Colon (tissue), 2 donors: ENCODE measurements at regions not wholly inside any gene's neighbourhood (a gene's known extent, or its start where the extent isn't known, plus 50 kb on each side); places are given as distances from the start of the nearest gene placed in this dataset.
"Not testable (repeated sequence)": the region's sequence is repeated elsewhere in the genome, so short reads cannot be mapped to it uniquely, and the experiment has no call there.

Source experiments
- FAIRE-seq: peaks from 2 replicates; lab custom pipeline; 2012; peaks lifted over from hg19 to GRCh38; lab: Jason Lieb, UNC
- donor health status: control.
- donor health status: control.

GRCh38 chr1:104322131-104322530 lies 572.4 kb downstream of the AMY1C start:
- FAIRE-seq = no peak

DNA sequence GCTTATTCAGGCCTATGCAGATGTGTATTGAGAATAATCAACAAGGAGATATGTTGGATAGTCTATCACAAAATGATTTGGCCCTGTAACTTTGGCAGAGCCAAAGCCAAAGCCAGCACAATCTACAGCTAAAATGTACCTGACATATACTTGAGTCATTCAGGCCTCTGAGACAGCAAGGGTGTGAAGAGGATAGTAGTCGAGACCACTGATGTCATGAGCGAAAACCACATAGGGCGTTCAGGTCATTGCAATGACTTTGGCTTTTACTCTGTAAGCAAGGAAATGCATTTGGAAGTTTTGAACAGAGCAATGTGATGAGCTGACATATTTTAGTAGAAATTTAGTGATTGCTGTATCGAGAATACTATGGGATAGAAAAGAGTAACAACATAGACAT lies 579.6 kb downstream of the AMY1C start:
- no peak for FAIRE-seq

DNA sequence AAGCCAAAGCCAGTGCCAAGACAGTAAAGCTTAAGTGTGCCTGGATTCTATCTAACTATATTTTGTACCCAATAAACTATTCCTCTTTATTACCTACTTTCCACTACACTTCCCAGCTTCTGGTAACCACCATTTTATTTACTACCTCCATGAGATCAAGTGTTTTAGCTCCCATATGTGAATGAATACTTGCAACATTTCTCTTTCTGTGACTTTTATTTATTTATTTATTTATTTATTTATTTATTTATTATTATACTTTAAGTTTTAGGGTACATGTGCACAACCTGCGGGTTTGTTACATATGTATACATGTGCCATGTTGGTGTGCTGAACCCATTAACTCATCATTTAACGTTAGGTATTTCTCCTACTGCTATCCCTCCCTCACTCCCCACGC lies 582.1 kb downstream of the AMY1C start:
- no peak for FAIRE-seq

DNA sequence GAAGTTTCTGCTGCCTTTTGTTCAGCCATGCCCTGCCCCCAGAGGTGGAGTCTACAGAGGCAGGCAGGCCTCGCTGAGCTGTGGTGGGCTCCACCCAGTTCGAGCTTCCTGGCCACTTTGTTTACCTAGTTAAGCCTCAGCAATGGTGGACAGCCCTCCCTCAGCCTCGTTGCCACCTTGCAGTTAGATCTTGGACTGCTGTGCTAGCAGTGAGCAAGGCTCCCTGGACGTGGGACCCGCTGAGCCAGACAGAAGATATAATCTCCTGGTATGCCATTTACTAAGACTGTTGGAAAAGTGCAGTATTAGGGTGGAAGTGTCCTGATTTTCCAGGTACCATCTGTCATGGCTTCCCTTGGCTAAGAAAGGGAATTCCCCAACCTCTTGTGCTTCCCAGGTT lies 588.2 kb downstream of the AMY1C start:
- FAIRE-seq = not testable (repeated sequence)

GRCh38 chr1:104341944-104342343 lies 592.2 kb downstream of the AMY1C start:
- FAIRE-seq = no peak

DNA sequence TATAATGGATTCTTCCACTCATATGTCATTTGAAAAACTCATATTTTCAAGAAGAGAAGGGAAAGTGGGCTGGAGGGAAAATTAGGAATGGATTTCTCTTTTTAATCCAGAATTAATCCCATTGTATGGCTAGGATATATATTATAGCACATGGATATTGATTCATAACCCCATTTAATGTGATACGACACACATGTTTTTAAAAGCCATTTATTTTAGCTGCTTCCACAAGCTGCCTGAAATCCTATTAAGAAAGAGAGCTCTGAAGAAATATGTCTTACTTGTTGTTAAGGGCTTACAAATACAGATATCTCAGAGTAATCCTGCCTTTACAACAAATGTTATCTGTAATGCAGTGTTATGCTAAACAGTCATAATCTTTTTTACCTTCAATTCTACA lies 598.6 kb downstream of the AMY1C start:
- FAIRE-seq = no peak

GRCh38 chr1:104353580-104353979 lies 603.9 kb downstream of the AMY1C start:
- no peak for FAIRE-seq

DNA sequence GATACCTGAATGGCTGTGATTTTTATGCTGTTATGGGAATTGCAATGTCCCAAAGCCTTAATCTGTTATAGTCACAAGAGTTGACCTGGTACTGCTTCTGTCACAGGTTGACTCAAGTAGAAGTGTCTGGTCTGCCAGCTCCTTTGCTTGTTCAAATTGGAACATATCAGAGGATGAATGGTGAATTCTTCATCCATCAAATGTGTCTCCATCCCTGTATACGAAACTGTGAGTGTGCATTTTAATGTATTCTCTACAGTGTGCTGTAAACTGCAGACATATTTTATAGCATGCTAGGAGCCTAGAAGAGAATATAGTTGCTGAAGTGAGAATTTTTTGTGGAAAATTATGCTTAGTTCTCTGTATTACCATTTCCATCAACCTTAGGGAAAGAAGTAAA lies 608.4 kb downstream of the AMY1C start:
- no peak for FAIRE-seq

DNA sequence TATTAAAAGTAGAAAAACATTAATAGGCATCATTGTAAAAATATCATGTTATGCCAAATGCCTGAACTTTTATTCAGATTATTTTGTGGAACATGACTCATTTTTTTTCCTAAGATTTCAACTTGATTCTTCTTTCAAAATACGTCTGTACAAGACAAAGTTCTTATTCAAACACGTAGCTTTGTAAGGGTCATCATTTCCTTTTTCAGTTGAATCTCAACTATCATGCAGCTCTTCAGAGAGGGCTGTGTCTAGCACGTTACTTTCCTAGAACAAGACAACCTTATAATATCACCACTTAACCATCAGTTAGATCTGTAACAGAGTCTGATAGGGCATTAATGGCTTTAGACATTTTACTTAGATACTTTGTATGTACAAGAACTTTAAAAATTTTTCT lies 608.9 kb downstream of the AMY1C start:
- FAIRE-seq = no peak

DNA sequence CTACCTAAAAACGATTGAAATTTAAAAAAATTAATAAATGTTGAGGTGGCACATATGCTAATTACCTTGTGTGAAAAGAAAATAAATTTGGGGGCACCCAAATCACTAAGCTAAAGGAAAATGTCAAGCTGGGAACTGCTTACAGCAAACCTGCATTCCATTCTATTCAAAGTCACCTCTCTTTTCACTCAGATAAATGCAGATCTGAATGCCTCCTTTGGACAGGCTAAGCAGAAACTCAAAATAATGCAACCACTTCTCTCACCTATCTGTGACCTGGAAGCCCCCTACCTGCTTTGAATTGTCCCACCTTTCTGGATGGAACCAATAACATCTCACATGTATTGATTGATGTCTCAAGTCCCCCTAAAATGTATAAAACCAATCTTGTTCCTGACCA lies 628.7 kb downstream of the AMY1C start:
- no peak for FAIRE-seq

GRCh38 chr1:104380003-104380402 lies 630.3 kb downstream of the AMY1C start:
- FAIRE-seq = no peak

GRCh38 chr1:104387716-104388508 lies 638.2 kb downstream of the AMY1C start:
- no peak for FAIRE-seq

- no peak for FAIRE-seq
Observed at GRCh38 chr1:104392552-104392951, 642.9 kb downstream of the AMY1C start.

DNA sequence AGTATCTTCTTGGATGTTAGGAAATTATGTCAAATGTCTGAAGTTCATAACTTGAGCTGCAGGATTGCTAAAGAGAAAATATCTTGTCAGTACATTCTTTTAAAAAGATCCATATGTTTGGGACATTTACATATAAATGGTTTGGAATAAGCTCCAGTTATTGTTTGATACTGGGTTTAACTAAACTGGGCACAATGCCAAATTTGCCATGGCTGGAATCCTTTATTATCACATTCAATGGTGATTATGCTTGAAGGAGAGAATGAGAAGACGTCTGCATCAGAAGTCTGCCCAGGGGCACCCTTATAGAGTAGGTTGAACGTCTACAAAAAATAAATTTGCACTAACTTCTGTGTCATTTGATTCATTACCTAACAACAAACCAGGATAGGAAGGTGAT lies 652.5 kb downstream of the AMY1C start:
- FAIRE-seq = no peak

DNA sequence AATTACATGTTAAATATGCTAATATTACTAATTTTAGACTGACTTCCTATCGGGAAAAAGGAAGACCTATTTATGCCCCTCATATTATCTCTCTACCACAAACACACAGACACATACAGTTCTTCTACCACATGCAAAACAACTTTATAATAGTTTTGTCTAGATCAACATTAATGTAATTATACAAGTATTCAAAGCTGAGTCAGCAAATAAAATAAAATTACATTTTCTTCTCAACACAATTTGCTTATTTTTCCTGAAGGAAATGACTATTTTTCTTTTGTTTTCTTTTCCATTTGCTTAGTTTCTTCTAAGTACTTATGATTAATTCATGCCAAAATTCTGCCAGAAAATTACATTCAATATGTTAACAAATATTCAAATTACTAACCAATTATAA lies 654.2 kb downstream of the AMY1C start:
- no peak for FAIRE-seq

- no peak for FAIRE-seq
Observed at GRCh38 chr1:104406728-104407127, 657.0 kb downstream of the AMY1C start.

DNA sequence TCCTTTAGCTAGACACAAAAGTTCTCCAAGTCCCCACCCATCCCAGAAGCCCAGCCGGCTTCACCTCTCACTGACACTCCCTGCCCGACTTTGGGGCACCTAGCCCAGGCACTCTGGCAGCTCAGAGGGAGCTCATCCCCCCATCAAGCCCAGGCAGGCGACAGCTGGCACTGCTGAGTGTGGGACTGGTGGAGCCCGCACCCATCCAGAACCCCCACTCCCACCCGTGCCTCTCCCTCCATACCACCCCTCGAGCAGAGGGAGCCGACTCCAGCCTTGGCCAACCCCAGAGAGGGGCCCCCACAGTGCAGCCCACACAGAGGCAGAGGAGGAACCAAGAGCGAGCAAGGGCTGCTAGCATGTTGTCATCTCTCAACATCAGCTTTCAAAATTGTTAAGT lies 658.6 kb downstream of the AMY1C start:
- FAIRE-seq = no peak

GRCh38 chr1:104435255-104435654 lies 685.6 kb downstream of the AMY1C start:
- FAIRE-seq = no peak

- no peak for FAIRE-seq
Observed at GRCh38 chr1:104440011-104440410, 690.3 kb downstream of the AMY1C start.

DNA sequence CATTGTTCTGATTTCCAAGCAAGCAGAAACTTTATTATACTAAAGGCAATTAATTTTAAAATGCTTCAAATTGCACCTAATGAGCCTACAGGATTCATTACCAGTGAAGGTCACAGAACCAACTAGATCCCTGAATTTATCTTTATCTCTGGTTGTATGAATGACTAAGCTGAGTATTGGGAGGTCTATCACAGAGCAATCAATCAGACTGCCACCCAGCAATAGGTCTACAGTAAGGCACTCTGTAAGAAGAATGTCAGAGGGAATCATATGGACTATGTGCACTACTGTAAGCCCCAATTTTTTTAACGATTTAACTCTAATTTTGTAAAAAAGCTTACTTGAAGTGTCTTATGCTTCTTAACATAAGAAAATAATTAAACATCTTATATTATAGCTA lies 707.0 kb downstream of the AMY1C start:
- no peak for FAIRE-seq

DNA sequence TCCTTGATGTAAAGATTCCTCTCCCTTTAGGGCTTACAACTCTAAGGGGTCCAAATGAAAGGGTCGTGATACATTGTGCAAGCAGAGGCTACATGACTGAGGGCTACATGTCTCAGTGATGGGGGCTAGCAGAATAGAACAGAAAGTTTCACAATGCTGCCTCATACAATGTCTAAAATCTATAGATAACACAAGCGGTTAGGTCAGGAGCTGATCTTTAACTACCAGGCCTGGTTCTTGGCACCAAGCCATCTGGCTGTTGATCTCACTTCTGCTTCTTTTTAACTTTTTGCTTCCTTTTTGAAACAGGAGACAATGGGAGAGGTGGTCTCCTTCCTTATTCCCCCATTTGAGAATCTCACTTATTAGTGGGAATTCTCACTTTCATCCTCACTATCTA lies 710.2 kb downstream of the AMY1C start:
- no peak for FAIRE-seq

DNA sequence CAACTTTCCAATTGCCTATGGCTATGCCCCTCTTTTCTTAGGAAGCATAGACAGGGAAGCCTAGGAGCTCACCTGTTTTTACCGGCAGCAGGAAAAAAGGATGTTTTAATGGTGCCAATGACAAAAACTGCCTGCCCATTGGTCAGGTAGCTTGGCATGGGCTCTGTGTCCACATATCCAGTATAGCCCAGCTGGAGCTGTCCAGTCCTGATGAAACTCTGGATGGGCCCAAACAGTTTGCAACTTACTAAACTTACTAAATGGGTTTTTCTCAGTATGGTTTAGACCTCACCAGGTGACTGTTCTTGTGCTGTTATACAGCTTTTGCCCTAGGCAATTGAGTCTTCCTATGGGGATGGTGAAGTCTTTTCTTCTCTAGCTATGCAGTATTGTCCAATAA lies 711.2 kb downstream of the AMY1C start:
- FAIRE-seq = no peak

DNA sequence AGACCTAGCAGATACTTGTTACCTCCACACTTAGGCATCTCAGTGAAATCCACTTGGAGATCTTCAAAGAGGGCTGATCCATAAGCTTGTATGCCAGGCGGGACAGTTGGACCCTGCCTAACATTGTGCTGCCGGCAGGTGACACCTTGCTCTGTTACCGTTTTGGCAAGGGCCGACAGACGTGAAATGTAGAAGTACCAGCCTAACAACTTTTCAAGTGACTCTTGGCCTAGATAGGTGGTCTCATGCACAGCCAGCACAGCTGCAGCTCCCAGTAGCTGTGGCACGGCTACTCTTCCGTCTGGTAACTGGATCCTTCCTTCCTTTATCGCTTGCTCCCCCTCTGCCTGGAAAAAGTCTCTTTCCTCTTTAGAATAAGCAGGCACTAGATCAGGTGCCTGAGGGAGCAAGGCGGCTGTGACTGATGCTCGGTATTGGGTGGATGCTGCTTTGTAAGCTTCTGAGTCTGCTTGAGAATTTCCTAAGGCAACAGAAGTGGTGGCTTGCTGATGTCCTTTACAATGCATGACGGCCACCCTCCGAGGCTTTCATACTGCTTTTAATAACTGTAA lies 713.5 kb downstream of the AMY1C start:
- FAIRE-seq = no peak

GRCh38 chr1:104466068-104466467 lies 716.4 kb downstream of the AMY1C start:
- FAIRE-seq = no peak
